Ectodermal cell (in vitro differentiated cells): ENCODE measurements at regions not wholly inside any gene's neighbourhood (a gene's known extent, or its start where the extent isn't known, plus 50 kb on each side); places are given as distances from the start of the nearest gene placed in this dataset.
"Not testable (repeated sequence)": the region's sequence is repeated elsewhere in the genome, so short reads cannot be mapped to it uniquely, and the experiment has no call there.

Experiments used
- H3K27ac ChIP-seq: 2 replicates; pipeline ENCODE4 v1.7.0; 2013; ENCODE audit warnings: mild to moderate bottlenecking, low read depth, low read length; ENCODE audit not compliant: insufficient read depth, poor library complexity, severe bottlenecking
- H3K27me3 ChIP-seq: 2 replicates; pipeline ENCODE4 v1.7.0; 2013; ENCODE audit warnings: mild to moderate bottlenecking, low read length; ENCODE audit not compliant: insufficient read depth, control insufficient read depth, poor library complexity, severe bottlenecking
- H3K36me3 ChIP-seq: one replicate; pipeline ENCODE4 v1.7.0; 2013; ENCODE audit warnings: low read length; ENCODE audit not compliant: control insufficient read depth, insufficient read depth
- H3K4me1 ChIP-seq: one replicate; pipeline ENCODE4 v1.7.0; 2013; ENCODE audit warnings: low read length; ENCODE audit not compliant: control insufficient read depth, insufficient read depth
- H3K4me3 ChIP-seq: 2 replicates; pipeline ENCODE4 v1.7.0; 2013; ENCODE audit warnings: low read depth, low read length, control low read depth; ENCODE audit not compliant: insufficient read depth
- H3K9me3 ChIP-seq: 2 replicates; pipeline ENCODE4 v1.7.0; 2013; ENCODE audit warnings: mild to moderate bottlenecking, low read length, moderate library complexity; ENCODE audit not compliant: control insufficient read depth
- WGBS, 2 experiments: methylation state at CpG; one replicate each; pipeline ENCODE4 v1.1.7; 2013; ENCODE audit warnings: missing lambda C conversion rate in 2 of 2; 5-methylcytosine and 5-hydroxymethylcytosine counted together

DNA sequence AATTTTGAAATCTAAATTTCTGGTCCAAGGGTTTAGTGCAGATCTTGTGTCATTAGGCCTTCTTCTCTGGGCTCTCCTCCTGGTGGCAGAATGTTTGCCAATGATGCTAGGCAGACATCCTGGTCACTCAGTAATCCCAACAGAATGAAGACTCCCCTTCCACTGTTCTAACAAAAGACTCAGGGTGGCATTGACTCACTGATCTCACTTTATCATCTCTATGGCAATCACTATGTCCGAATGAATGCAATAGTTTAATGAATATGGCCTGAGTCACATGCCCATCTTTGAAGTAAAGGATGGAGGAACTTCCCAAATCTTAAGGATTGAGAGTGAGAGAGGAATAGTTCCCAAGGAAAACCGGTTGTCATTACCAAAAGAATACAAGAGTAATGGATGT, 261.1 kb downstream of the KCNE4 start:
- Histone ChIP-seq H3K27ac (no peak overlapping the region), H3K9me3 (no peaks in the 10 kb centered on the region), H3K4me1 (no peaks in the 10 kb centered on the region), H3K36me3 (no peaks in the 10 kb centered on the region), H3K4me3 (no peak overlapping the region), H3K27me3 (no peaks in the 10 kb centered on the region)
- WGBS, 2 experiments = 77 to 85% methylated on average over 2 of the region's 2 CpGs

DNA sequence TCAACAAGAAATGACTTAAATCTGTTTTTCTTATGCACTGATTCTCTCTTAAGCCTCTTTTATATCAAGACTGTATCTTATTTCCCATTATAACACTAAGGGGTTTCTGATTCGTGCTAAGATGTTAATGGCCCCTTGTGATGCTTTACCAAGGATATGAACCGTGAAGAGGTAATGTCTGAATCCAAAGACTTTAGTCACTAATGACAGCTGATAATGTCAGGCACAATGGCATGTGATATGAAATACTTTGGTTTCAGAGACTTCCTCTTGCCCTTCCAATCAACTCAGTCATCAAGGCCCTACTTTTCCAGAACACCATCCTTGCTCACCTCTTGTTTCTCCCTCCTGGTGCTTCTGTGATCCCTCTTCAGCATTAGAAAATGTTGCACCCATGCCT, 262.8 kb downstream of the KCNE4 start:
- no peaks in the 10 kb centered on the region for H3K27me3 ChIP-seq
- WGBS, 2 experiments = 93 to 100% methylated on average over 2 of the region's 2 CpGs
- no peaks in the 10 kb centered on the region for H3K4me1 ChIP-seq
- H3K4me3 ChIP-seq = no peak overlapping the region
- no peaks in the 10 kb centered on the region for H3K36me3 ChIP-seq
- H3K27ac ChIP-seq = no peak overlapping the region
- H3K9me3 ChIP-seq = no peaks in the 10 kb centered on the region

- Histone ChIP-seq H3K27me3 (no peaks in the 10 kb centered on the region), H3K9me3 (no peaks in the 10 kb centered on the region), H3K4me3 (no peak overlapping the region), H3K36me3 (no peaks in the 10 kb centered on the region), H3K27ac (no peak overlapping the region), H3K4me1 (no peaks in the 10 kb centered on the region)
- WGBS, 2 experiments = 90 to 93% methylated on average over 3 of the region's 3 CpGs
Observed at GRCh38 chr2:223315813-223316212, 263.8 kb downstream of the KCNE4 start.

DNA sequence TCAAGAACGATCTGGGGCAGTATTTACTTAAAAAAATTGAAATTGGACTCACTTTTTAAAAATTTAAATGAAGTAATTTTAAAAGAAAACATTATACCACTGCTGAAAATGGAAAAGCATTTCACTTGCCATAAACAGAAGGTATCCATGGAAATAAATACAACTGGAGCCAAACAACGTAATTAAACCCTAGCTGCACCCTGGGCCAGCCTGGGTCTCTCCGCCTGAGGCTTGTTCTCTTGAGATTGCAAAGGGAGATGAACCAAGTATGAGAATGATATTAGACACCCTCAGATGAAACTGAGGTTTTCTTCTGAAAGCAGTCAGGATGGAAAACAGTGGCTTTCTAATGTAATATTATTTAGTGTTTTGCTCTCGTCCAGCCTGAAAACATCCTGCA, 264.4 kb downstream of the KCNE4 start:
- 79 to 96% methylated on average over 2 to 3 of the region's 4 CpGs for WGBS, 2 experiments
- H3K27me3 ChIP-seq = no peaks in the 10 kb centered on the region
- H3K4me1 ChIP-seq = no peaks in the 10 kb centered on the region
- no peaks in the 10 kb centered on the region for H3K36me3 ChIP-seq
- no peak overlapping the region for H3K27ac ChIP-seq
- H3K4me3 ChIP-seq = no peak overlapping the region
- H3K9me3 ChIP-seq = no peaks in the 10 kb centered on the region

DNA sequence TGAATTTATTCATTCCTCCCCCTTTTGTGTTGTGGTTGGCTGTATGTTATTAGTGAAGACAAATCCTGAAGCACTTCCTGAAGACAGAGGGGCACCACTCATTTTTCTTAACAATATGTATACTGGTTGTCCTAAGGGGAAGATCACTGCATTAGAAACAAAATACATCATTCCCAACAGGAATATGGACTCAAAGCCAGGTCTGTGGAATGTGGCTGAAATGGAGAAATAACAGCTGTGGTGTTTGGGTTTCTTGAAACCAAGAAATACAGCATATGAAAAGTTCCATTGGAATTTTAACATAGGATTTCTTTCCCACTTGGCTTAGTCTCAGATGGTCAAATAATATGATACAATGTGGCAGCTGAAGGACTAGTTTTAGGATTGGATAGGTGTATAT, 267.6 kb downstream of the KCNE4 start:
- Histone ChIP-seq H3K9me3 (no peaks in the 10 kb centered on the region), H3K27ac (no peak overlapping the region), H3K27me3 (no peaks in the 10 kb centered on the region), H3K4me3 (no peak overlapping the region), H3K36me3 (no peaks in the 10 kb centered on the region), H3K4me1 (no peaks in the 10 kb centered on the region)

GRCh38 chr2:223324402-223324801, 272.4 kb downstream of the KCNE4 start:
- WGBS, 2 experiments = 93% methylated on average over 5 of the region's 5 CpGs
- Histone ChIP-seq H3K4me1 (no peaks in the 10 kb centered on the region), H3K9me3 (no peaks in the 10 kb centered on the region), H3K27ac (no peak overlapping the region), H3K36me3 (no peaks in the 10 kb centered on the region), H3K4me3 (no peak overlapping the region), H3K27me3 (no peaks in the 10 kb centered on the region)

DNA sequence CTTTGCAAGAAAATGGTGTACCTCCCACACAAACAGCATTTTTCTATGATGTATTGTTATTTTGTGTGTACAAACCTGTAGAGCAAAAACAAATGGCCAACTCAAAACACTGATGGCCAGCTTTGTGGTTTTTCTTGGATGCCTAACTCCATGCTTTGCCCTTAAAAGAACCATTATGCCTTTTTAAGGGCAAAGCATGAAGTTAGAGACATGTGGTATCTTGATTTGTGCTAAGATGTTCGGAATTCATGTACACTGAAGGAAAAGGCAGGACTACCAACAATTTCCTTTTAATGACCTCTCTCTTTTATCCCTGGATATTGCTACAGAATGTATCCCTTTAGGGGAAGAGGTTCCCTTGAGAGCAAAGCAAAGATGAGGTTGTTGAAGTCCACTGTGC, 273.6 kb downstream of the SCG2 start:
- no peaks in the 10 kb centered on the region for H3K9me3 ChIP-seq
- no peaks in the 10 kb centered on the region for H3K27me3 ChIP-seq
- H3K36me3 ChIP-seq = no peaks in the 10 kb centered on the region
- 88 to 100% methylated on average over 1 of the region's 1 CpG for WGBS, 2 experiments
- no peaks in the 10 kb centered on the region for H3K4me1 ChIP-seq
- no peak overlapping the region for H3K27ac ChIP-seq
- no peak overlapping the region for H3K4me3 ChIP-seq

GRCh38 chr2:223330747-223331146, 271.4 kb downstream of the SCG2 start:
- not testable (repeated sequence) for H3K4me3 ChIP-seq, H3K27ac ChIP-seq, H3K4me1 ChIP-seq, H3K36me3 ChIP-seq, H3K27me3 ChIP-seq, H3K9me3 ChIP-seq
- WGBS, 2 experiments = 81 to 86% methylated on average over 7 of the region's 7 CpGs

DNA sequence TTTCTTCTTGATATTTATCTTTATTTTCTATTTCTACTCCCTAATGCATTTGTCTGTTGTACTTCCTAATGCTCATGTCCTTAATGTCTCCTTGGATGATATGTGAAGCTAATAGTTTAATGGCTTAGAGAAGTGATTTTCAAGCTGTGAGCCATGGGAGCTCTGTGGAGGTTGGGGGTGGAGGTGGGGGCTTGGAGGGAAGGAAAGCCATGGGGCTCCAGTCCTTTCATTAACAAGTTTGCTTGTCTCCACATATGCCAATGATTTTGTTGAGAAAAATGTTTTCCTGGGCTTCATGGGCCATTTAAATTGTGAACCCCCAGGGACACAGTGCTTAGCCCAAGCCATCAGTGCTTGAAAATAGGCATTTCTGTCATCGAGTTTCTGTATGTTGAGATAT, 264.1 kb downstream of the SCG2 start:
- WGBS, 2 experiments = 77 to 90% methylated on average over 1 of the region's 1 CpG
- H3K4me1 ChIP-seq = no peaks in the 10 kb centered on the region
- H3K4me3 ChIP-seq = no peak overlapping the region
- no peak overlapping the region for H3K27ac ChIP-seq
- no peaks in the 10 kb centered on the region for H3K27me3 ChIP-seq
- H3K36me3 ChIP-seq = no peaks in the 10 kb centered on the region
- H3K9me3 ChIP-seq = no peaks in the 10 kb centered on the region

DNA sequence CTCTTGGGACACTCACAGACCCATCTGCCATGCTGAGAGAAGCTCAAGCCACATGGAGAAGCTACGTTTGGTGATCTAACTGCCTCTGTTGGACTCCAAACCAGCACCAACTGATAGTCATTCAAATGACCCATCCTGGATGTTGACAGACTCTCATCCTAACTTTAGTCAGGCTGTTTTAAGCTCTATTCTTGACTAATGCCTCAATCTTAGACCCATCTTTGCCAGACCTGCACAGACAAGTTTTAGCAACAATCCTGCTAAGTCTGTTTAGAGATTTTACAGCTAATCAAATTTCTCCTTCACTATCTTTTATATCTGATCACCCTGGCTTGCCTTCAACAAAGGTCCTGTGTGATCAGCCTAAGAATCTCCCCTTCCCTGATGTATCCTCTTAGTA, 245.1 kb downstream of the SCG2 start:
- Histone ChIP-seq H3K36me3 (no peaks in the 10 kb centered on the region), H3K27me3 (no peaks in the 10 kb centered on the region), H3K4me3 (no peak overlapping the region), H3K27ac (no peak overlapping the region), H3K9me3 (no peaks in the 10 kb centered on the region), H3K4me1 (no peaks in the 10 kb centered on the region)
- WGBS, 2 experiments = 76 to 89% methylated on average over 1 of the region's 1 CpG

GRCh38 chr2:223363085-223363484, 239.1 kb downstream of the SCG2 start:
- 95 to 96% methylated on average over 6 of the region's 6 CpGs for WGBS, 2 experiments
- H3K4me3 ChIP-seq = no peak overlapping the region
- H3K27me3 ChIP-seq = no peaks in the 10 kb centered on the region
- no peaks in the 10 kb centered on the region for H3K9me3 ChIP-seq
- no peak overlapping the region for H3K27ac ChIP-seq
- H3K36me3 ChIP-seq = no peaks in the 10 kb centered on the region
- H3K4me1 ChIP-seq = no peaks in the 10 kb centered on the region
